ENCODE measurements at regions not wholly inside any gene's neighbourhood (a gene's known extent, or its start where the extent isn't known, plus 50 kb on each side); places are given as distances from the start of the nearest gene placed in this dataset.
A peak's percentile ranks its signal among the peaks of the same experiment; 100 is the strongest.

DNA sequence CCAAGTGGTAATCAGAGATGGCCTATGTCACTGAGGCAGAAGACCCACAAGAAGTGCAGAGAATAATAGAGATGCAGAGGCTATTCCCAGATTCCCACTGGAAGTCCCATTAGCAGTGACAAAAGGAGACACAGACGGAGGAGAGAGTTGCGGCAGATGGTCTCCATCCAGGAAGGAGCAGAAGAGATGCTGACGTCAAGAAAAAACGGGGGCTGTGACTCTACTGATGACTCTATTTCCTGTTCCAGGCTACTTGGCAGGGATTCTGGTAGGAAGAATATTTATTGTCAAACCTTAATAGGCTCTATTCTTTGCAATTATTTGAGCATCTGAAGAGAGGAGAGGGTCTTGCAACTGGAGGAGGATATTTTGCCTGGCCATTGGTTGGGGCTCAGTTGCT lies 246.0 kb upstream of the ECI2 start:
- TF ChIP-seq TAF1 (IDR thresholded peaks at IDR 0.05; ENCODE audit: borderline replicate concordance, insufficient read depth, low read length) (no peak), POLR2AphosphoS5 (IDR thresholded peaks at IDR 0.05; ENCODE audit: low read depth, low read length) (no peak), FOXP2 (optimal IDR thresholded peaks at IDR 0.05; ENCODE audit: borderline replicate concordance, extremely low read depth, extremely low read length, insufficient read depth) (no peak), SIN3A (IDR thresholded peaks at IDR 0.05; ENCODE audit: borderline replicate concordance, insufficient read depth, low read length) (no peak)
- TF ChIP-seq, protein P1, sequence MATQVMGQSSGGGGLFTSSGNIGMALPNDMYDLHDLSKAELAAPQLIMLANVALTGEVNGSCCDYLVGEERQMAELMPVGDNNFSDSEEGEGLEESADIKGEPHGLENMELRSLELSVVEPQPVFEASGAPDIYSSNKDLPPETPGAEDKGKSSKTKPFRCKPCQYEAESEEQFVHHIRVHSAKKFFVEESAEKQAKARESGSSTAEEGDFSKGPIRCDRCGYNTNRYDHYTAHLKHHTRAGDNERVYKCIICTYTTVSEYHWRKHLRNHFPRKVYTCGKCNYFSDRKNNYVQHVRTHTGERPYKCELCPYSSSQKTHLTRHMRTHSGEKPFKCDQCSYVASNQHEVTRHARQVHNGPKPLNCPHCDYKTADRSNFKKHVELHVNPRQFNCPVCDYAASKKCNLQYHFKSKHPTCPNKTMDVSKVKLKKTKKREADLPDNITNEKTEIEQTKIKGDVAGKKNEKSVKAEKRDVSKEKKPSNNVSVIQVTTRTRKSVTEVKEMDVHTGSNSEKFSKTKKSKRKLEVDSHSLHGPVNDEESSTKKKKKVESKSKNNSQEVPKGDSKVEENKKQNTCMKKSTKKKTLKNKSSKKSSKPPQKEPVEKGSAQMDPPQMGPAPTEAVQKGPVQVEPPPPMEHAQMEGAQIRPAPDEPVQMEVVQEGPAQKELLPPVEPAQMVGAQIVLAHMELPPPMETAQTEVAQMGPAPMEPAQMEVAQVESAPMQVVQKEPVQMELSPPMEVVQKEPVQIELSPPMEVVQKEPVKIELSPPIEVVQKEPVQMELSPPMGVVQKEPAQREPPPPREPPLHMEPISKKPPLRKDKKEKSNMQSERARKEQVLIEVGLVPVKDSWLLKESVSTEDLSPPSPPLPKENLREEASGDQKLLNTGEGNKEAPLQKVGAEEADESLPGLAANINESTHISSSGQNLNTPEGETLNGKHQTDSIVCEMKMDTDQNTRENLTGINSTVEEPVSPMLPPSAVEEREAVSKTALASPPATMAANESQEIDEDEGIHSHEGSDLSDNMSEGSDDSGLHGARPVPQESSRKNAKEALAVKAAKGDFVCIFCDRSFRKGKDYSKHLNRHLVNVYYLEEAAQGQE (IDR thresholded peaks at IDR 0.05; ENCODE audit: insufficient read depth in 1 of 2, low read depth in 2 of 2, low read length in 2 of 2): peak in 1 of 2 experiments; percentile 30; a peak in 1 of 4 replicates

Measured in PFSK-1 (cell line).